HCT116 (cell line): ENCODE measurements at regions not wholly inside any gene's neighbourhood (a gene's known extent, or its start where the extent isn't known, plus 50 kb on each side); places are given as distances from the start of the nearest gene placed in this dataset.

Experiments
- CEBPB ChIP-seq: IDR thresholded peaks from 2 replicates; pipeline ENCODE4 v1.6.1; 2012; ENCODE audit warnings: low read depth
- EGR1 ChIP-seq: IDR thresholded peaks from 2 replicates; pipeline ENCODE4 v1.6.1; 2012; ENCODE audit warnings: low read depth
- POLR2A ChIP-seq: IDR thresholded peaks from 2 replicates; pipeline ENCODE4 v1.7.0; 2011; ENCODE audit warnings: borderline replicate concordance; ENCODE audit not compliant: insufficient read depth, insufficient read length; ENCODE audit errors: extremely low read depth
- POLR2AphosphoS5 ChIP-seq: IDR thresholded peaks from 2 replicates; pipeline ENCODE4 v1.6.1; 2011; ENCODE audit warnings: mild to moderate bottlenecking, low read depth, low read length, moderate library complexity
- RAD21 ChIP-seq: IDR thresholded peaks from 2 replicates; pipeline ENCODE4 v1.6.1; 2012; ENCODE audit warnings: low read depth, mild to moderate bottlenecking
- TCF7L2 ChIP-seq: IDR thresholded peaks from 2 replicates; pipeline ENCODE4 v1.7.0; 2011; ENCODE audit warnings: borderline replicate concordance, inconsistent platforms; ENCODE audit not compliant: insufficient read depth, insufficient read length; ENCODE audit errors: extremely low read depth
- ZFX ChIP-seq: fragments of 450-650 bp; IDR thresholded peaks from 2 replicates; pipeline ENCODE4 v1.6.1; 2017
- TF ChIP-seq, protein P1 (sequence below), 3 experiments: fragments of 200-600 bp in 1 of 3; sonication (generic) in 1 of 3; IDR thresholded peaks in 2 of 3; conservative IDR thresholded peaks in 1 of 3; 2 replicates each; pipeline ENCODE4 v1.5.1; 2012 to 2017; ENCODE audit warnings: low read depth in 2 of 3, low read length in 2 of 3, antibody characterized with exemption in 1 of 3, borderline replicate concordance in 1 of 3, control low read depth in 1 of 3, mild to moderate bottlenecking in 1 of 3, mixed read lengths in 1 of 3, mixed run types in 1 of 3, moderate library complexity in 1 of 3; ENCODE audit not compliant: insufficient read depth in 1 of 3
- TF ChIP-seq, protein P2 (sequence below): IDR thresholded peaks from 2 replicates; pipeline ENCODE4 v1.6.1; 2012; ENCODE audit warnings: low read depth

DNA sequence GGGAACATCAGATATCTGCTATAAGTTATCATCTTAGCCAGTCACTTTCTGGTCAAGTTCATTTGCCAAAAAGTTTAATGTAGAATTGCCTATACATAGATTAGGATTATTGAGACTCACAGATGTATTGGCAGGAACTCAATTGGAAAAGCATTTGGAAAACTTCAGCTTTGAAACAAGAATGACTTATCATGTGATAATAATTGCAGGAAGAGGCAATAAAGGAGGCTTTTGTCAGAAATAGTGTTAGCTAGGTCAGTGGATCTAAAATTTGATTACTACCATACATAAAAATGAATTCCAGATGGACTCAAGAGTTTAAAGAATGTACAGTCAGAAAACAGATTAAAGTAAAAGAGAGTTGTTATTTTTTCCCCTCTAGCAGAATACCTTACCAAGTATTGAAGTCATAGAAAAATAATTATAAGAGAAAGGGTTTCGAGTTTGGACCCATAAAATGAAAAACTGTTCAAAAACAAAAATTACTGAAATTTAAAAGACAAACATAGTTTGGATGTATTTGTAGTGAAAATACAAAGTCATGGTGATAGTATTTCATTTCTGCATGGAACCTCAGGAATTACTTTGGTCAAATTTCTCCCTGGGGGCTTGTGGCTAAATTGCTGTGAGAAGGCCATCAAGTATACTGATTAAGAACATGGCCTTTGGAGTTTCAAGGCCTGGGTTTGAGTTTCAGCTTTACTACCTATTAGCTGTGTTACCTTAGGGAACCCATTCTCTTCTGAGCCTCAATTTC, 159.9 kb downstream of the TMEM38B start:
- TF ChIP-seq TCF7L2: no peak
- TF ChIP-seq EGR1: no peak
- TF ChIP-seq POLR2AphosphoS5: no peak
- TF ChIP-seq, protein P1, sequence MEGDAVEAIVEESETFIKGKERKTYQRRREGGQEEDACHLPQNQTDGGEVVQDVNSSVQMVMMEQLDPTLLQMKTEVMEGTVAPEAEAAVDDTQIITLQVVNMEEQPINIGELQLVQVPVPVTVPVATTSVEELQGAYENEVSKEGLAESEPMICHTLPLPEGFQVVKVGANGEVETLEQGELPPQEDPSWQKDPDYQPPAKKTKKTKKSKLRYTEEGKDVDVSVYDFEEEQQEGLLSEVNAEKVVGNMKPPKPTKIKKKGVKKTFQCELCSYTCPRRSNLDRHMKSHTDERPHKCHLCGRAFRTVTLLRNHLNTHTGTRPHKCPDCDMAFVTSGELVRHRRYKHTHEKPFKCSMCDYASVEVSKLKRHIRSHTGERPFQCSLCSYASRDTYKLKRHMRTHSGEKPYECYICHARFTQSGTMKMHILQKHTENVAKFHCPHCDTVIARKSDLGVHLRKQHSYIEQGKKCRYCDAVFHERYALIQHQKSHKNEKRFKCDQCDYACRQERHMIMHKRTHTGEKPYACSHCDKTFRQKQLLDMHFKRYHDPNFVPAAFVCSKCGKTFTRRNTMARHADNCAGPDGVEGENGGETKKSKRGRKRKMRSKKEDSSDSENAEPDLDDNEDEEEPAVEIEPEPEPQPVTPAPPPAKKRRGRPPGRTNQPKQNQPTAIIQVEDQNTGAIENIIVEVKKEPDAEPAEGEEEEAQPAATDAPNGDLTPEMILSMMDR (IDR thresholded peaks at IDR 0.05 in 2 of 3, conservative IDR thresholded peaks at IDR 0.05 in 1 of 3; ENCODE audit: borderline replicate concordance in 1 of 3, insufficient read depth in 1 of 3, low read depth in 2 of 3, low read length in 2 of 3): no peak
- TF ChIP-seq, protein P2, sequence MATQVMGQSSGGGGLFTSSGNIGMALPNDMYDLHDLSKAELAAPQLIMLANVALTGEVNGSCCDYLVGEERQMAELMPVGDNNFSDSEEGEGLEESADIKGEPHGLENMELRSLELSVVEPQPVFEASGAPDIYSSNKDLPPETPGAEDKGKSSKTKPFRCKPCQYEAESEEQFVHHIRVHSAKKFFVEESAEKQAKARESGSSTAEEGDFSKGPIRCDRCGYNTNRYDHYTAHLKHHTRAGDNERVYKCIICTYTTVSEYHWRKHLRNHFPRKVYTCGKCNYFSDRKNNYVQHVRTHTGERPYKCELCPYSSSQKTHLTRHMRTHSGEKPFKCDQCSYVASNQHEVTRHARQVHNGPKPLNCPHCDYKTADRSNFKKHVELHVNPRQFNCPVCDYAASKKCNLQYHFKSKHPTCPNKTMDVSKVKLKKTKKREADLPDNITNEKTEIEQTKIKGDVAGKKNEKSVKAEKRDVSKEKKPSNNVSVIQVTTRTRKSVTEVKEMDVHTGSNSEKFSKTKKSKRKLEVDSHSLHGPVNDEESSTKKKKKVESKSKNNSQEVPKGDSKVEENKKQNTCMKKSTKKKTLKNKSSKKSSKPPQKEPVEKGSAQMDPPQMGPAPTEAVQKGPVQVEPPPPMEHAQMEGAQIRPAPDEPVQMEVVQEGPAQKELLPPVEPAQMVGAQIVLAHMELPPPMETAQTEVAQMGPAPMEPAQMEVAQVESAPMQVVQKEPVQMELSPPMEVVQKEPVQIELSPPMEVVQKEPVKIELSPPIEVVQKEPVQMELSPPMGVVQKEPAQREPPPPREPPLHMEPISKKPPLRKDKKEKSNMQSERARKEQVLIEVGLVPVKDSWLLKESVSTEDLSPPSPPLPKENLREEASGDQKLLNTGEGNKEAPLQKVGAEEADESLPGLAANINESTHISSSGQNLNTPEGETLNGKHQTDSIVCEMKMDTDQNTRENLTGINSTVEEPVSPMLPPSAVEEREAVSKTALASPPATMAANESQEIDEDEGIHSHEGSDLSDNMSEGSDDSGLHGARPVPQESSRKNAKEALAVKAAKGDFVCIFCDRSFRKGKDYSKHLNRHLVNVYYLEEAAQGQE: no peak
- TF ChIP-seq POLR2A: no peak
- no peak for TF ChIP-seq ZFX
- TF ChIP-seq CEBPB: no peak
- TF ChIP-seq RAD21: no peak
